ENCODE measurements at regions not wholly inside any gene's neighbourhood (a gene's known extent, or its start where the extent isn't known, plus 50 kb on each side); places are given as distances from the start of the nearest gene placed in this dataset.

DNA sequence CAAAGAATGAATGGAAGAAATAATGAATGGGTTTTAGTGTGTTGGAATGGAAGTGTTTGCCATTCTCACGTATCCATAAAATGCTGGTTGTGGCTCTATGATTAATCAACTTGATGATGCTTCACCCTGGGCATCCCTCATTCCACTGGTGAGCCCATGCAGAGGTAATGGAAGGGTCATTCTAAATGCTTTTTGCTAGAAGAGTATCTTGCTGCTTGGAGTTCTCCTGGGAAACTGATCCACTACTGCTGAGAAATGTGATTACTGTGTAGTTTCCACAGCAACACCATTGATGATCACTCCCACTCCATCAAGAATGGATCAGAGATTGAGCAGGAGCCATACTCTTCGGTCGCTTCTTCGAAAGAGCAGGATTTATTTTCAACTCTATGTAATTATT lies 101.6 kb downstream of the ARL5B start:
- TF ChIP-seq, protein P1, sequence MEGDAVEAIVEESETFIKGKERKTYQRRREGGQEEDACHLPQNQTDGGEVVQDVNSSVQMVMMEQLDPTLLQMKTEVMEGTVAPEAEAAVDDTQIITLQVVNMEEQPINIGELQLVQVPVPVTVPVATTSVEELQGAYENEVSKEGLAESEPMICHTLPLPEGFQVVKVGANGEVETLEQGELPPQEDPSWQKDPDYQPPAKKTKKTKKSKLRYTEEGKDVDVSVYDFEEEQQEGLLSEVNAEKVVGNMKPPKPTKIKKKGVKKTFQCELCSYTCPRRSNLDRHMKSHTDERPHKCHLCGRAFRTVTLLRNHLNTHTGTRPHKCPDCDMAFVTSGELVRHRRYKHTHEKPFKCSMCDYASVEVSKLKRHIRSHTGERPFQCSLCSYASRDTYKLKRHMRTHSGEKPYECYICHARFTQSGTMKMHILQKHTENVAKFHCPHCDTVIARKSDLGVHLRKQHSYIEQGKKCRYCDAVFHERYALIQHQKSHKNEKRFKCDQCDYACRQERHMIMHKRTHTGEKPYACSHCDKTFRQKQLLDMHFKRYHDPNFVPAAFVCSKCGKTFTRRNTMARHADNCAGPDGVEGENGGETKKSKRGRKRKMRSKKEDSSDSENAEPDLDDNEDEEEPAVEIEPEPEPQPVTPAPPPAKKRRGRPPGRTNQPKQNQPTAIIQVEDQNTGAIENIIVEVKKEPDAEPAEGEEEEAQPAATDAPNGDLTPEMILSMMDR (IDR thresholded peaks at IDR 0.05) = no peak
- TF ChIP-seq ZFX (IDR thresholded peaks at IDR 0.05; ENCODE audit: borderline replicate concordance) = no peak
- H3K27ac ChIP-seq = no peak overlapping the region

DNA sequence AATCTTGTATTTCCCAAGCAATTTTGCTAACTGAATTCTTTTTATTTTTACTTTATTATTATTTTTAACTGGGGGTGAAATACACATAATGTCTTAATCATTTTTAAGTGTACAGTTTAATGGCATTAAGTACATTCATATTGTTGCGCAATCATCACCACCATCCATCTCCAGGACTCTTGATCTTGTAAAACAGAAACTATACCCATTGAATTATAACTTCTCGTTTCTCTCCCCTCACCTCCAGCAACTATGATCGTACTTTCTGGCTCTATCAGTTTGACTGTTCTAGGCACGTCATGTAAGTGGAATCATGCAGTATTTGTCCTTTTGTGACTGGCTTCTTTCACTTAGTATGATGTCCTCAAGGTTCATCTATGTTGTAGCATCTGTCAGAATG lies 108.8 kb downstream of the ARL5B start:
- TF ChIP-seq, protein P1 (IDR thresholded peaks at IDR 0.05) = no peak
- TF ChIP-seq ZFX (IDR thresholded peaks at IDR 0.05; ENCODE audit: borderline replicate concordance) = no peak
- H3K27ac ChIP-seq = no peak overlapping the region

DNA sequence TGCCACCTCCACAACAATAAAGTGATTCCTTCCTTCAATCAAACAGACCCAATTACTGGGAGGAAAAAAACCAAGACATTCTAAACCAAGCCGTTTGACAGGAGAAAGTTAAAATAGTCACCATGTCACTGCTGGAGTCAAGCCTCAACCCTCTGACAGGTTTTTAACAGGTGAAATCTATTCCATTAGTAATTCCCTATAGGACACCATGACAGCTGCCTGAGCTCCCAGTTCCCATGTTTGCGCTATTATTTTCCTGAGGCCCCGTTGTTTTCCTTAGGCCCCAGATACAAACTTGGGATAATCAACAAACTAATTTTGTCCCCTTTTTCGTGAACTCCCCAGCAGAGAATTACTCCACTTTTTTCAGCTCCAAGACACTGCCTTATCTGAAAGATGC lies 113.9 kb downstream of the ARL5B start:
- no peak for TF ChIP-seq ZFX (IDR thresholded peaks at IDR 0.05; ENCODE audit: borderline replicate concordance)
- TF ChIP-seq, protein P1 (IDR thresholded peaks at IDR 0.05) = no peak
- no peak overlapping the region for H3K27ac ChIP-seq

DNA sequence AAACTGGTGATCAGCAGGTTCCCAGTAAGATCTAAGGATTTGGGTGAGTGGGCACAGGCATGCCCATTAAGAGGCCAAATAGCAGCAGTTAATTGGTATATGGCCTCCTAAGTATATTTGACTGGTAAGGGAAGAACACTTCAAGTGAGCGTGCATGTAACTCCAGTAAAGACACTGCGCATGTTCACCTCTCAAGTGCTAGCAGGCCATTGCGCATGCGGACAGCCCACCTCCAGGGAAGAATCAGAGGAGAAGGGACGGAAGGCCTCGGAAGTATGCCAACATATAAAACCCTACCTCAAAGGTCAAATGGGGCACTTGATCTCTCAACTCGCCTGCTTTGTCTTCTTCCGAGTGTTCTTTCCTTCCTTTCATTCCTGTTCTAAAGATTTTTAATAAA lies 118.0 kb downstream of the ARL5B start:
- TF ChIP-seq, protein P1 (IDR thresholded peaks at IDR 0.05) = no peak
- no peak for TF ChIP-seq ZFX (IDR thresholded peaks at IDR 0.05; ENCODE audit: borderline replicate concordance)
- H3K27ac ChIP-seq = no peak overlapping the region

DNA sequence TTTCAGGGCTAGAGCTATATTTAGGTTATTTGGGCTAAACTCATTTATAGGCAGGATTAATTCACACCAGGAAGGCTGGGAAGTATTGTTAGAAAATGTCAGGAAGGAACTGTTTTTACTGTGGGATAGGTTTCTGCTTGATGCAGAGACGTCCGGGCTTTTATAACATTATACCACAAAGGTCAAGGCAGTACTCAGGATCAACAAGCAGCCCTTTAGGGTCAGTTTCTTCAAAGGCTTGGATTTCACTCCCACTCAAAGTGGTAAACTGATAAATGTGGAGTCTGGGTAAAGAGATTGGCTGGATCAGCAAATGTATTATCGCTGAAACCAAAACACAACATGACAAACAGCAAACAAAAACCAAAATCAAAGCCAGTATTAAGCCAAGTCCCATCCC lies 127.2 kb downstream of the ARL5B start:
- no peak overlapping the region for H3K27ac ChIP-seq
- no peak for TF ChIP-seq ZFX (IDR thresholded peaks at IDR 0.05; ENCODE audit: borderline replicate concordance)
- TF ChIP-seq, protein P1 (IDR thresholded peaks at IDR 0.05) = no peak

DNA sequence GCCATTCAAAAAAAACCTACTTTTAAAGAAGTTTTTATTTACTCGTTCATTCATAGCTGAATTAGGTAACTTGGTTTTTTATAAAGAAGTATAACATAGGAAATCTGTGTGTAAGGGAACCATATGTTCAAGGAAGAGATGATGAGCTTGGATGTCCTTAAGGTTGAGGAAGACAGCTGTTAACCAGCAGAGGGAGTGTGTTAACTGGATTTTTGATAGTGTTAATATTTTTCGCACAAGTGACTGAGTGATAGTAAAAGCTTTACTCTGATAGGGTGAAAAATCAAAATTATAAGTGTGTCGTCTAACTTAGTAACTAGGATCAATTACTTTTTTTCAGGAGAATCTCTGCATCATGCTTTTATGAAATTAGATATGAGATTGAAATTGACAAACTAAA lies 134.7 kb downstream of the ARL5B start:
- TF ChIP-seq ZFX (IDR thresholded peaks at IDR 0.05; ENCODE audit: borderline replicate concordance) = no peak
- TF ChIP-seq, protein P1 (IDR thresholded peaks at IDR 0.05) = peak; percentile 69
- no peak overlapping the region for H3K27ac ChIP-seq

DNA sequence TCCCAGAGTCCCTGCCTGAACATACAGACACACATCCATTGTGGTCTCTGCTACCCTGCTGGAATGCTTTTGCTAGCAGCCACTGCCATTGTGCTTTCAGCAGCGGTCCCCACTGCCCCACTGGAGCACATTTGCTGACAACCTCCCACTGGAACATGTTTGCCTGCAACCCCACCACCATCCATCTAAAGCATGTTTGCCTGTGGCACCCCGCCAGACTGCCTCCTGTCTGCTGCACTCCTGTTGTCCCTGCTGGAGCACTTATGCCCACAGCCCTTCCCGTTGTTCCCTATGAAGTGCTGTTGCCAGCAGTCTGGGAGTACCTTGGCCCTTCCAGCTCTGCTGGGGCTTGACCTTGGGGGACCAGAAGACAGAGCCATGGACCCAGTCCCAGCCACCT lies 136.3 kb downstream of the ARL5B start:
- TF ChIP-seq, protein P1 (IDR thresholded peaks at IDR 0.05) = no peak
- TF ChIP-seq ZFX (IDR thresholded peaks at IDR 0.05; ENCODE audit: borderline replicate concordance) = no peak
- H3K27ac ChIP-seq = no peak overlapping the region
